CD8-positive, alpha-beta memory T cell (primary cell): ENCODE measurements at regions not wholly inside any gene's neighbourhood (a gene's known extent, or its start where the extent isn't known, plus 50 kb on each side); places are given as distances from the start of the nearest gene placed in this dataset.

Experiments used
- CTCF ChIA-PET: fragments of 350-600 bp; sonication (Branson Sonifier 250); formaldehyde crosslinking; loops from one replicate; lab custom pipeline; 2021; ENCODE audit warnings: antibody characterized with exemption; lab: Charles Lee
- POLR2A ChIA-PET: fragments of 350-600 bp; sonication (Branson Sonifier 250); formaldehyde crosslinking; loops from one replicate; lab custom pipeline; 2021; ENCODE audit warnings: antibody characterized with exemption; lab: Charles Lee
- DNase-seq, 5 donors: peaks; one replicate each; pipeline versions ENCODE4 v3.0.0 to v3.0.0-alpha.2; 2020 to 2022; ENCODE audit warnings: mixed read lengths in 1 of 5
- H3K27ac ChIP-seq: one replicate; pipeline ENCODE4 v1.7.0; 2013; ENCODE audit warnings: low read depth, mild to moderate bottlenecking, low read length, moderate library complexity
- H3K27me3 ChIP-seq: 2 replicates; pipeline ENCODE4 v1.7.0; 2013; ENCODE audit warnings: low read length, mild to moderate bottlenecking; ENCODE audit not compliant: insufficient read depth, poor library complexity, severe bottlenecking
- H3K36me3 ChIP-seq: 2 replicates; pipeline ENCODE4 v1.7.0; 2013; ENCODE audit warnings: mild to moderate bottlenecking, low read length, moderate library complexity; ENCODE audit not compliant: insufficient read depth
- H3K4me1 ChIP-seq: 2 replicates; pipeline ENCODE4 v1.7.0; 2013; ENCODE audit warnings: mild to moderate bottlenecking, low read length, moderate library complexity; ENCODE audit not compliant: insufficient read depth
- H3K4me3 ChIP-seq: 2 replicates; pipeline ENCODE4 v1.7.0; 2013; ENCODE audit warnings: mild to moderate bottlenecking, low read length
- H3K9me3 ChIP-seq: 2 replicates; pipeline ENCODE4 v1.7.0; 2013; ENCODE audit warnings: mild to moderate bottlenecking, low read length
- H3K27ac Mint-ChIP-seq, 8 donors: one replicate each; pipeline ENCODE4 v1.8.0; 2020 to 2021; ENCODE audit warnings: mixed read lengths in 8 of 8, mild to moderate bottlenecking in 6 of 8, inconsistent platforms in 3 of 8, moderate library complexity in 3 of 8
- H3K27me3 Mint-ChIP-seq, 2 donors: one replicate each; pipeline ENCODE4 v1.8.0; 2020 to 2021; ENCODE audit warnings: mixed read lengths in 2 of 2, mild to moderate bottlenecking in 1 of 2, moderate library complexity in 1 of 2
- H3K36me3 Mint-ChIP-seq, 3 donors: one replicate each; pipeline ENCODE4 v1.8.0; 2020 to 2021; ENCODE audit warnings: mixed read lengths in 3 of 3, inconsistent platforms in 1 of 3, mild to moderate bottlenecking in 1 of 3
- H3K4me1 Mint-ChIP-seq, 3 donors: one replicate each; pipeline ENCODE4 v1.8.0; 2020 to 2021; ENCODE audit warnings: mixed read lengths in 3 of 3, inconsistent platforms in 1 of 3, mild to moderate bottlenecking in 1 of 3
- H3K4me3 Mint-ChIP-seq, 7 donors: one replicate each; pipeline ENCODE4 v1.8.0; 2020 to 2021; ENCODE audit warnings: mixed read lengths in 7 of 7, mild to moderate bottlenecking in 6 of 7, moderate library complexity in 4 of 7, inconsistent platforms in 2 of 7
- H3K9me3 Mint-ChIP-seq, 5 donors: one replicate each; pipeline ENCODE4 v1.8.0; 2020 to 2022; ENCODE audit warnings: mixed read lengths in 5 of 5, mild to moderate bottlenecking in 3 of 5, moderate library complexity in 2 of 5, inconsistent platforms in 1 of 5

DNA sequence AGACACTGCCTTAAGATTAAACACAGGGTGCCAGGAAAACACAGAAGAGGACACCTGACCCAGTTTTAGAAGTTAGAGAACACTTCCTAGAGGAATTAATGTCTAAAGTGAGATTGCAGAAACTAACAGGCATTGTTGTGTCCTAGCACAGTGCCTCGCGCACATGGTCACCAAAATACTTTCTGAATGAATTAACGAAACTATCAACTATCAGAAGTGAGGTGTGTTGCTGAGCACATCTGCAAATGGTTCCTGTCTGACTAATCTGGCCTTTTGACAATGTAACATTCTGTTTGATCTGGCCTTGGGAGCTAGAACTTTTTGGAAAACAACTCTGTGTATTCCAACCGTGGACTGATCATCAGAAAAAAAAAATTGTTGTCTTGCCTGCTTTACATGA, 556.8 kb upstream of the LCORL start:
- no peaks in the 10 kb centered on the region for H3K4me1 Mint-ChIP-seq
- H3K4me3 Mint-ChIP-seq = no peak overlapping the region
- H3K36me3 Mint-ChIP-seq = no peaks in the 10 kb centered on the region
- peaks cover 3 to 30% of the 10 kb centered on the region in 2 donors for H3K27me3 Mint-ChIP-seq
- H3K27me3 ChIP-seq = no peaks in the 10 kb centered on the region
- ChIA-PET CTCF (no interaction called here), POLR2A (no interaction called here)
- H3K36me3 ChIP-seq = no peaks in the 10 kb centered on the region
- no peaks in the 10 kb centered on the region for H3K9me3 Mint-ChIP-seq
- no peak overlapping the region for H3K27ac ChIP-seq
- DNase-seq = no peak
- no peak overlapping the region for H3K27ac Mint-ChIP-seq
- H3K4me1 ChIP-seq = no peaks in the 10 kb centered on the region
- H3K4me3 ChIP-seq = no peak overlapping the region
- no peaks in the 10 kb centered on the region for H3K9me3 ChIP-seq

DNA sequence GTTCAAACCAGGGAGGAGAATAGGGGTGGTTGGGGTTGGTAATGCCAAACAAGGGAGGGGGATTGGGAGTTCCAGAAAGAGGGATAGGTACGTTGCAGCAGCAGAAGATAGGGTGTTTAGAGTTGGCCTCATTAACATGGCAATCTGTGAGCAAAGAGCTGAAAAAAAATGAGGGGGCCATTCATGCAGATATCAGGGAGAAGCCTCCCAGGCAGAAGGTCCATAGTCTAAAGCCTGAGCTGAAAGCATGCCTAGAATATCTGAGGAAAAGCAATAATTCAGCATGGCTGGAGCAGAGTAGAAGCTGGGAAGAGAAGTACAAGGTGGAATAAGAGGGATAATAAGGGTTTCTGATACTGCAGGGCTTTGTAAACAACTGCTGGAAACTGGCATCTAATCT, 550.9 kb upstream of the LCORL start:
- Histone ChIP-seq H3K36me3 (no peaks in the 10 kb centered on the region), H3K9me3 (no peaks in the 10 kb centered on the region), H3K27ac (no peak overlapping the region), H3K4me1 (no peaks in the 10 kb centered on the region), H3K27me3 (no peaks in the 10 kb centered on the region), H3K4me3 (no peak overlapping the region)
- ChIA-PET POLR2A (no interaction called here), CTCF (interaction anchor here (0.9 kb wide), 1 partner anchor 755 kb away, joined by 3 read pairs; no protein-coding TSS in a partner anchor)
- no peak overlapping the region for H3K4me3 Mint-ChIP-seq
- H3K27me3 Mint-ChIP-seq = peaks cover 4 to 6% of the 10 kb centered on the region in 2 donors
- no peak overlapping the region for H3K27ac Mint-ChIP-seq
- DNase-seq = no peak
- H3K4me1 Mint-ChIP-seq = no peaks in the 10 kb centered on the region
- no peaks in the 10 kb centered on the region for H3K9me3 Mint-ChIP-seq
- no peaks in the 10 kb centered on the region for H3K36me3 Mint-ChIP-seq

DNA sequence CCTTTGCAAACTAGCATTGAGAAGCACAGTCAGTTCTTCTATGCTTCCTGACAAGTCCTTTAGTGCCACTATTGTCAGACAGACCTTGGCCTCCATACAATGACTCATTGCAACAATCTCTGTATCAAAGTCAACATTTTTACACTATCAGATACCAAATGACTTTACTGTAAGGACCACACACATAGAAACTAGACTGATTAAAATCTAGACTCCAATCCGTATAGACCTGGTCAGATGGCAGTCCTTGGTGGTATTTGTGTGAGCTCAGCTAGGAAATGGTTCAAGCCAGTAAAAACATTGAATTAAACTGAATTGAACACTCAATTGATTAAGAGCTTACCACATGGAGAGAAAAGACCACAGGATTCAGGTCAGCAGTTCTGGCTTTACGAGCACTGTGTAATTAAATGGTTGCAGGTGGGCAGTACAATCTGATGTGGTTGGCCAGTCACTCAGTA, 549.8 kb upstream of the LCORL start:
- CTCF ChIA-PET = no interaction called here
- no peaks in the 10 kb centered on the region for H3K27me3 ChIP-seq
- POLR2A ChIA-PET = no interaction called here

DNA sequence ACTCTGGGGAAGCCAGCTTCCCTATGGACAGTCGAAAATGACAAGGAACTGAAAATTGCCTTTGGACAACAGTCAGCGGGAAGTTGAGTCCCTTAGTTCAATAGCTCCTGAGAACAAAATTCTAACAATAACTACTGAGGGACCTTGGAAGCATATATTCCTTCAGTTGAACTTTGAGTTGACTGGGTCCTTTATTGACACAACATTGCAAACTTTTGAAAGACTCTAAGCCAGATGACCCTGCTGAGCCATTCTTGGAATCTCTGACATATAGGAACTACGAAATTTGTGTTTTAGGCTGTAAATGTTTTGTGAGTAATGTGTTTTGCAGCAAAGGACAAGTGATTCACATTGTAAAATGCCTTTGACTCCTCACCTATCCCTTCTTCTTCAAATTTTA, 548.8 kb upstream of the LCORL start:
- POLR2A ChIA-PET = no interaction called here
- Histone ChIP-seq H3K27ac (no peak overlapping the region), H3K4me3 (no peak overlapping the region), H3K4me1 (no peaks in the 10 kb centered on the region), H3K9me3 (no peaks in the 10 kb centered on the region), H3K27me3 (no peaks in the 10 kb centered on the region), H3K36me3 (no peaks in the 10 kb centered on the region)
- Mint-ChIP-seq H3K4me1 (no peaks in the 10 kb centered on the region), H3K9me3 (no peaks in the 10 kb centered on the region), H3K27me3 (peaks cover 3 to 6% of the 10 kb centered on the region in 2 donors), H3K4me3 (no peak overlapping the region), H3K36me3 (no peaks in the 10 kb centered on the region), H3K27ac (no peak overlapping the region)
- CTCF ChIA-PET = no interaction called here
- DNase-seq = no peak

More for the DNA sequence above, 549.8 kb upstream of the LCORL start:
- no peak overlapping the region for H3K4me3 Mint-ChIP-seq
- H3K9me3 ChIP-seq = no peaks in the 10 kb centered on the region
- H3K27ac ChIP-seq = no peak overlapping the region
- DNase-seq = no peak
- no peak overlapping the region for H3K27ac Mint-ChIP-seq
- no peaks in the 10 kb centered on the region for H3K4me1 ChIP-seq
- no peaks in the 10 kb centered on the region for H3K9me3 Mint-ChIP-seq
- no peak overlapping the region for H3K4me3 ChIP-seq
- peaks cover 3 to 6% of the 10 kb centered on the region in 2 donors for H3K27me3 Mint-ChIP-seq
- H3K36me3 Mint-ChIP-seq = no peaks in the 10 kb centered on the region
- H3K4me1 Mint-ChIP-seq = no peaks in the 10 kb centered on the region
- no peaks in the 10 kb centered on the region for H3K36me3 ChIP-seq

DNA sequence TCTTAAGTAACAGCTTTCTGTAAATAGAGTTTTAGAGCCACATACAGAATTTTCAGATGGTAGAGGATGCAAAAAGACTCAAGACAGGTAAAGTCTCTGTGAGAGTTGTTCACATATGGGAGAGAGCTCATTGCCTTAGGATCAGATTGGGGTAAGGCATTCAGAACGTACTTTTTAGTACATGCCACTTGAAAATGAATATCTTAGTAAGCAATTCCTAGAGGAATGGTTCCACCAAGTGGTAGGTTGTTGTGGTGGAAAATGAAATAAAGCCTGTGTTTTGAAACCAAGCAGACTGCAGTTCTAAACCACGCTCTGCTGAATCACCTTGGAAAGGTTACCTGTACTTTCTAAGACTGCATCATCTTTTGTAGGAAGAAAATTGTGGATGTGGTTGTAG, 547.0 kb upstream of the LCORL start:
- Mint-ChIP-seq H3K4me3 (no peak overlapping the region), H3K27ac (no peak overlapping the region), H3K4me1 (no peaks in the 10 kb centered on the region), H3K27me3 (peaks cover 1 to 6% of the 10 kb centered on the region in 2 donors), H3K9me3 (peaks cover 0 to 3% (median 1%) of the 10 kb centered on the region in 5 donors), H3K36me3 (no peaks in the 10 kb centered on the region)
- DNase-seq = no peak
- Histone ChIP-seq H3K27ac (no peak overlapping the region), H3K27me3 (no peaks in the 10 kb centered on the region), H3K4me1 (no peaks in the 10 kb centered on the region), H3K36me3 (no peaks in the 10 kb centered on the region), H3K4me3 (no peak overlapping the region), H3K9me3 (no peaks in the 10 kb centered on the region)
- POLR2A ChIA-PET = no interaction called here
- CTCF ChIA-PET = no interaction called here

DNA sequence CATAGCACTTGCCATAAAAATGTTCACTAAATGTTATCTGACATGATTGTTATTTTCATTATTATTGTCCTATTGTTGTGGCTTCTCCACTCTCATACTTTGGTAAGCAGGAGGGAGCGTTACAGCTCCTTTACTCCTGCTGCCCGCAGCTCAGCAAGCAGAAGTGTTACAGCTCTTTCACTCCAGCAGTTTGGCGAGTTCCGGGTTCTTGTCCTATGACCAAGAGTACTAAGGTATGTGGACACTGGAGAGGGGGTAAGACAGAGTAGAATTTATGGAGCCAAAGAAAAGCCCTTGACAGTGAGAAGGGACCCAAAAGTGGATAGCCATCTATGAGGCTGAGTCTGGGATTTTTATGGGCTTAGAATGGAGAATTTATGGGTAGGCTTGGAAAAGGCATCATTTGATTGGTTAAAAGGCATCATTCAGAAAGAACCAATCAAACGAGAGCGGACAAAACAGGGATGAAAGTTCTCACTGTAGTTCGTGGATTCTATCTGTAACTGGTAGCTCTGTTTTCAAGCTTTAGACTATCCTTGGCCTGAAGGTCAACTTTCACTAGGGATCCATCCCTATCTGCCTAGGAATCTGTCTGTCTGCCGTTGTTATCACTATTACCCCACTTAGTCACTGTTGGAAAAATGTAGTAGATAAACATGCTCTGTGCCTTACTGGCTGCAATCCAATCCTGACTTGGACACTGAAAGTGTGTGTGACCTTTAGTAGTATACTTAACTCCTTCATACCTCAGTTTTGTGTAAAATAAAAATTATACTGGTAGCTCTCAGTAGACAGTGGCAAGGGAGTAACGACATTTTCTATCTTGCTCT, 545.6 kb upstream of the LCORL start:
- Histone ChIP-seq H3K4me3 (no peak overlapping the region), H3K27ac (no peak overlapping the region), H3K4me1 (no peaks in the 10 kb centered on the region), H3K27me3 (no peaks in the 10 kb centered on the region), H3K36me3 (no peaks in the 10 kb centered on the region), H3K9me3 (no peaks in the 10 kb centered on the region)
- Mint-ChIP-seq H3K4me1 (no peaks in the 10 kb centered on the region), H3K27ac (no peak overlapping the region), H3K27me3 (peaks cover 0 to 3% of the 10 kb centered on the region in 2 donors), H3K36me3 (no peaks in the 10 kb centered on the region), H3K4me3 (no peak overlapping the region), H3K9me3 (peaks cover 0 to 6% (median 1%) of the 10 kb centered on the region in 5 donors)
- DNase-seq = no peak
- ChIA-PET POLR2A (no interaction called here), CTCF (no interaction called here)

DNA sequence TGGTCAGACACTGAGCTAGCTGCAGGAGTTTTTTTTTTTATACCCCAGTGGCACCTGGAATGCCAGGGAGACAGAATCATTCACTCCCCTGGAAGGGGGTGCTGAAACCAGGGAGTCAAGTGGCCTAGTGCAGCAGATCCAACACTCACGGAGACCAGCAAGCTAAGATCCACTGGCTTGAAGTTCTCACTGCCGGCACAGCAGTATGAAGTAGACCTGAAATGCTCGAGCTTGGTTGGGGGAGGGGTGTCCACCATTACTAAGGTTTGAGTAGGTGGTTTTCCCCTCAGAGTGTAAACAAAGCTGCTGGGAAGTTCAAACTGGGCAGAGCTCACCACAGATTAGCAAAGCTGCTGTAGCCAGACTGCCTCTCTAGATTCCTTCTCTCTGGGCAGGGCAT, 537.9 kb upstream of the LCORL start:
- H3K4me3 Mint-ChIP-seq = no peak overlapping the region
- POLR2A ChIA-PET = no interaction called here
- H3K27ac ChIP-seq = no peak overlapping the region
- DNase-seq = no peak
- H3K4me3 ChIP-seq = no peak overlapping the region
- H3K9me3 Mint-ChIP-seq = peaks cover 0 to 9% (median 0%) of the 10 kb centered on the region in 5 donors
- peaks cover 0 to 12% of the 10 kb centered on the region in 2 donors for H3K27me3 Mint-ChIP-seq
- H3K27me3 ChIP-seq = no peaks in the 10 kb centered on the region
- H3K27ac Mint-ChIP-seq = no peak overlapping the region
- CTCF ChIA-PET = no interaction called here
- H3K36me3 Mint-ChIP-seq = no peaks in the 10 kb centered on the region
- no peaks in the 10 kb centered on the region for H3K9me3 ChIP-seq
- H3K36me3 ChIP-seq = no peaks in the 10 kb centered on the region
- no peaks in the 10 kb centered on the region for H3K4me1 Mint-ChIP-seq
- no peaks in the 10 kb centered on the region for H3K4me1 ChIP-seq

DNA sequence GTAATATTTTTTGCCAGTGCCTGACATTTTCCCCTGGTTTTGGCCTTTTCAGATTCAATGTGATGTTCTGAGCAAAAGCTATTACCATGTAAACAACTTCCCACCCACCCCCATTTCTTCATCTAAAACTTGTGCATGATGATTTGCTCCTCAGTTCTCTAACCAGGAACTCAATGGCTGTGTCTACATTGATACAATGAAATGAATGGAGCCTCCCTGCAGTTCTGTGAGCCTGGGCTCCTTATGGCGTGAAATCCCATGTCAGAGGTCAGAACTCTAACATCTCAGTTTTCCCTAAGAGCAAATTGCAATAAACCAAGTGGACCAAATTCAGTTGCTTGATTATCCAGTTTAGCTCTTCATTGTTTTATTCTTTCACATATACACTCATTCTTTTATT, 534.8 kb upstream of the LCORL start:
- DNase-seq = no peak
- H3K4me1 Mint-ChIP-seq = no peaks in the 10 kb centered on the region
- Histone ChIP-seq H3K27ac (no peak overlapping the region), H3K4me1 (no peaks in the 10 kb centered on the region), H3K4me3 (no peak overlapping the region), H3K9me3 (no peaks in the 10 kb centered on the region), H3K27me3 (no peaks in the 10 kb centered on the region), H3K36me3 (no peaks in the 10 kb centered on the region)
- H3K27ac Mint-ChIP-seq = no peak overlapping the region
- peaks cover 0 to 20% of the 10 kb centered on the region in 2 donors for H3K27me3 Mint-ChIP-seq
- no peaks in the 10 kb centered on the region for H3K36me3 Mint-ChIP-seq
- POLR2A ChIA-PET = no interaction called here
- peaks cover 0 to 3% (median 0%) of the 10 kb centered on the region in 5 donors for H3K9me3 Mint-ChIP-seq
- CTCF ChIA-PET = no interaction called here
- H3K4me3 Mint-ChIP-seq = no peak overlapping the region
